ENCODE measurements at regions not wholly inside any gene's neighbourhood (a gene's known extent, or its start where the extent isn't known, plus 50 kb on each side); places are given as distances from the start of the nearest gene placed in this dataset.

GRCh38 chr15:38945551-38946298 lies 381.1 kb upstream of the RASGRP1 start:
- no peaks in the 10 kb centered on the region for H3K36me3 Mint-ChIP-seq (ENCODE audit: insufficient read depth, unreplicated experiment)
- H3K27me3 ChIP-seq (replicated peaks; ENCODE audit: control insufficient read depth, insufficient read depth, low read length), result no peaks in the 10 kb centered on the region
- H3K9me3 ChIP-seq, result no peaks in the 10 kb centered on the region; the same call in 1 of the 2 replicates
- DNase-seq, result no peak
- H3K36me3 ChIP-seq (ENCODE audit: control insufficient read depth, insufficient read depth, low read length), result no peaks in the 10 kb centered on the region
- no peak overlapping the region for H3K4me3 Mint-ChIP-seq (ENCODE audit: unreplicated experiment)
- no peak overlapping the region for H3K27ac Mint-ChIP-seq (ENCODE audit: unreplicated experiment)
- ChIA-PET POLR2A (no interaction called here), CTCF (no interaction called here)
- H3K4me3 ChIP-seq (ENCODE audit: low read depth, low read length), result no peak overlapping the region
- TF ChIP-seq, protein P1, sequence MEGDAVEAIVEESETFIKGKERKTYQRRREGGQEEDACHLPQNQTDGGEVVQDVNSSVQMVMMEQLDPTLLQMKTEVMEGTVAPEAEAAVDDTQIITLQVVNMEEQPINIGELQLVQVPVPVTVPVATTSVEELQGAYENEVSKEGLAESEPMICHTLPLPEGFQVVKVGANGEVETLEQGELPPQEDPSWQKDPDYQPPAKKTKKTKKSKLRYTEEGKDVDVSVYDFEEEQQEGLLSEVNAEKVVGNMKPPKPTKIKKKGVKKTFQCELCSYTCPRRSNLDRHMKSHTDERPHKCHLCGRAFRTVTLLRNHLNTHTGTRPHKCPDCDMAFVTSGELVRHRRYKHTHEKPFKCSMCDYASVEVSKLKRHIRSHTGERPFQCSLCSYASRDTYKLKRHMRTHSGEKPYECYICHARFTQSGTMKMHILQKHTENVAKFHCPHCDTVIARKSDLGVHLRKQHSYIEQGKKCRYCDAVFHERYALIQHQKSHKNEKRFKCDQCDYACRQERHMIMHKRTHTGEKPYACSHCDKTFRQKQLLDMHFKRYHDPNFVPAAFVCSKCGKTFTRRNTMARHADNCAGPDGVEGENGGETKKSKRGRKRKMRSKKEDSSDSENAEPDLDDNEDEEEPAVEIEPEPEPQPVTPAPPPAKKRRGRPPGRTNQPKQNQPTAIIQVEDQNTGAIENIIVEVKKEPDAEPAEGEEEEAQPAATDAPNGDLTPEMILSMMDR (IDR thresholded peaks at IDR 0.05; ENCODE audit: insufficient read depth in 1 of 2, low read depth in 1 of 2, low read length in 1 of 2, severe bottlenecking in 1 of 2, unreplicated experiment in 1 of 2), result no peak
- H3K4me1 Mint-ChIP-seq (ENCODE audit: low read depth, unreplicated experiment), result no peaks in the 10 kb centered on the region
- H3K27me3 Mint-ChIP-seq (ENCODE audit: insufficient read depth, unreplicated experiment), result peaks cover 7% of the 10 kb centered on the region
- no TSS peak for BruUV-seq (replicated peaks)
- no peaks in the 10 kb centered on the region for H3K9me3 Mint-ChIP-seq (ENCODE audit: unreplicated experiment)
- intact Hi-C loops (cut with micrococcal nuclease; ENCODE audit: unreplicated experiment), result no loop called here
- H3K4me1 ChIP-seq, result peaks cover 5% of the 10 kb centered on the region

- no peak for DNase-seq
- intact Hi-C loops (cut with micrococcal nuclease; ENCODE audit: unreplicated experiment), result no loop called here
- no peak overlapping the region for H3K27ac Mint-ChIP-seq (ENCODE audit: unreplicated experiment)
- ChIA-PET POLR2A (no interaction called here), CTCF (no interaction called here)
- H3K4me1 Mint-ChIP-seq (ENCODE audit: low read depth, unreplicated experiment), result no peaks in the 10 kb centered on the region
- Histone ChIP-seq H3K4me3 (ENCODE audit: low read depth, low read length) (no peak overlapping the region), H3K27me3 (replicated peaks; ENCODE audit: control insufficient read depth, insufficient read depth, low read length) (no peaks in the 10 kb centered on the region), H3K9me3 (no peaks in the 10 kb centered on the region; the same call in 1 of the 2 replicates), H3K4me1 (no peaks in the 10 kb centered on the region), H3K36me3 (ENCODE audit: control insufficient read depth, insufficient read depth, low read length) (no peaks in the 10 kb centered on the region)
- peaks cover 5% of the 10 kb centered on the region for H3K27me3 Mint-ChIP-seq (ENCODE audit: insufficient read depth, unreplicated experiment)
- H3K9me3 Mint-ChIP-seq (ENCODE audit: unreplicated experiment), result no peaks in the 10 kb centered on the region
- H3K4me3 Mint-ChIP-seq (ENCODE audit: unreplicated experiment), result no peak overlapping the region
- no TSS peak for BruUV-seq (replicated peaks)
- H3K36me3 Mint-ChIP-seq (ENCODE audit: insufficient read depth, unreplicated experiment), result no peaks in the 10 kb centered on the region
- TF ChIP-seq, protein P1 (IDR thresholded peaks at IDR 0.05; ENCODE audit: insufficient read depth in 1 of 2, low read depth in 1 of 2, low read length in 1 of 2, severe bottlenecking in 1 of 2, unreplicated experiment in 1 of 2), result no peak
Measured at GRCh38 chr15:38954090-38954489, 389.5 kb upstream of the RASGRP1 start.

DNA sequence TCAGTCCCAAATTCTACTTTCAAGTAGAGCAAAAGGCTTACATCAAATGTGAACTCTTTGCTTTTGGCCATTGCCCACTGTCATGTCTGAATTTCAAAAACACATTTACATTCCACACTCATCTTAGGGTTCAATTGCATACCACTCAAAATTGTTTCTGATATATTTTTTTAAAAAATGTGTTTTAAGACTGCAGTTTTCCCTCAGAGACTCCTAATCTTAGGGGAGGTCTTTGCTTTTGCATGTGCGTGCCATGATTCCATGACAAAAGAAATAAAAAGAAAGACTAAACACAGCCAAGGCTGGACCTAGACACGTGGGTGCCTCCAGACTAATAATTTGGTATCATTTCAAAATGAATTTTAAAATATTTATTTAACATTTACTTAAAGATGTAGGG lies 396.8 kb upstream of the RASGRP1 start:
- no peaks in the 10 kb centered on the region for H3K36me3 Mint-ChIP-seq (ENCODE audit: insufficient read depth, unreplicated experiment)
- no TSS peak for BruUV-seq (replicated peaks)
- DNase-seq, result no peak
- no peak overlapping the region for H3K27ac Mint-ChIP-seq (ENCODE audit: unreplicated experiment)
- H3K4me3 Mint-ChIP-seq (ENCODE audit: unreplicated experiment), result no peak overlapping the region
- H3K4me3 ChIP-seq (ENCODE audit: low read depth, low read length), result no peak overlapping the region
- no peaks in the 10 kb centered on the region for H3K4me1 Mint-ChIP-seq (ENCODE audit: low read depth, unreplicated experiment)
- no peaks in the 10 kb centered on the region for H3K9me3 Mint-ChIP-seq (ENCODE audit: unreplicated experiment)
- H3K4me1 ChIP-seq, result no peaks in the 10 kb centered on the region
- intact Hi-C loops (cut with micrococcal nuclease; ENCODE audit: unreplicated experiment), result no loop called here
- ChIA-PET CTCF (no interaction called here), POLR2A (no interaction called here)
- no peaks in the 10 kb centered on the region for H3K9me3 ChIP-seq
- H3K27me3 ChIP-seq (replicated peaks; ENCODE audit: control insufficient read depth, insufficient read depth, low read length), result no peaks in the 10 kb centered on the region
- H3K27me3 Mint-ChIP-seq (ENCODE audit: insufficient read depth, unreplicated experiment), result peaks cover 7% of the 10 kb centered on the region
- no peaks in the 10 kb centered on the region for H3K36me3 ChIP-seq (ENCODE audit: control insufficient read depth, insufficient read depth, low read length)
- TF ChIP-seq, protein P1 (IDR thresholded peaks at IDR 0.05; ENCODE audit: insufficient read depth in 1 of 2, low read depth in 1 of 2, low read length in 1 of 2, severe bottlenecking in 1 of 2, unreplicated experiment in 1 of 2), result no peak

All from Caco-2 (cell line).